Transverse colon (tissue), 4 donors: ENCODE measurements at regions not wholly inside any gene's neighbourhood (a gene's known extent, or its start where the extent isn't known, plus 50 kb on each side); places are given as distances from the start of the nearest gene placed in this dataset.

Source experiments
- CTCF ChIP-seq, 5 experiments: fragments of 200-600 bp in 3 of 5; fragments of 450-650 bp in 2 of 5; sonication (generic) in 3 of 5; IDR thresholded peaks; 1 replicate in 2 of 5; 2 replicates in 3 of 5; pipeline ENCODE4 v1.5.1; 2016 to 2017; ENCODE audit warnings: antibody characterized with exemption in 5 of 5, inconsistent platforms in 3 of 5, mild to moderate bottlenecking in 2 of 5, moderate library complexity in 1 of 5
- POLR2A ChIP-seq: fragments of 450-650 bp; IDR thresholded peaks from one replicate; pipeline ENCODE4 v1.6.1; 2016; ENCODE audit warnings: antibody characterized with exemption, mild to moderate bottlenecking, moderate library complexity
- POLR2AphosphoS5 ChIP-seq, 3 donors: sonication (generic); formaldehyde crosslinking; IDR thresholded peaks; one replicate each; pipeline ENCODE4 v1.6.1; 2016; ENCODE audit warnings: antibody characterized with exemption in 3 of 3

DNA sequence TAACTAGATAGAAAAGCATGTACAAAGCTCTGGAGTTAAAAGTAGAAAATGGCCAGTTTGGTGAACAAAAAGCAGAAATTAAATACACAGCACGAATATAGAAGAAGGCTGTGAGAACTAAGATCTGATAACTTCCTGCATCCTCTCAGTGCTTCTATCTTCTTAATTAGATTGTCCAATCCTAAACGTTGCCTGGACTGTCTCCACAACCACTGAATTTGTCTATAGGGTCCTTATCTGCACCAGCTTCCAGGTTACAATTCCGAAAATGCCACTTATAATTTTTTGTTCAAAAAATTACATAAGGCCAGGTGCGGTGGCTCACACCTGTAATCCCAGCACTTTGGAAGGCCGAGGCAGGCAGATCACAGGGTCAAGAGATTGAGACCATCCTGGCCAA is 626.3 kb downstream of the TBL1XR1 start:
- TF ChIP-seq CTCF (IDR thresholded peaks at IDR 0.05) (no peak), POLR2A (no peak), POLR2AphosphoS5 (IDR thresholded peaks at IDR 0.05) (no peak)
